SK-N-MC (cell line): ENCODE measurements at regions not wholly inside any gene's neighbourhood (a gene's known extent, or its start where the extent isn't known, plus 50 kb on each side); places are given as distances from the start of the nearest gene placed in this dataset.

Experiments used
- EZH2 ChIP-seq: fragments of 200-600 bp; sonication (generic); IDR thresholded peaks from one replicate; pipeline ENCODE4 v1.6.1; 2017; ENCODE audit warnings: antibody characterized with exemption
- POLR2AphosphoS5 ChIP-seq: IDR thresholded peaks from 2 replicates; pipeline ENCODE4 v1.6.1; 2012; ENCODE audit warnings: mild to moderate bottlenecking, low read depth, low read length, borderline replicate concordance

- no peak for TF ChIP-seq EZH2
- no peak for TF ChIP-seq POLR2AphosphoS5
Observed at GRCh38 chr6:110549277-110549676, 72.9 kb upstream of the SLC22A16 start.
